SK-N-DZ (cell line): ENCODE measurements at regions not wholly inside any gene's neighbourhood (a gene's known extent, or its start where the extent isn't known, plus 50 kb on each side); places are given as distances from the start of the nearest gene placed in this dataset.
A peak's percentile ranks its signal among the peaks of the same experiment; 100 is the strongest.

Experiments
- DNase-seq: peaks from one replicate; pipeline ENCODE4 v3.0.0-alpha.2; 2015; ENCODE audit warnings: low spot score

GRCh38 chr4:153852501-153852900 is 63.6 kb upstream of the SFRP2 start:
- DNase-seq, result no peak

GRCh38 chr4:153850533-153851280 is 61.8 kb upstream of the SFRP2 start:
- DNase-seq, result peak; percentile 13

- DNase-seq, result no peak
Observed at GRCh38 chr4:153844144-153844543, 55.3 kb upstream of the SFRP2 start.
